Endothelial cell (in vitro differentiated cells): ENCODE measurements at regions not wholly inside any gene's neighbourhood (a gene's known extent, or its start where the extent isn't known, plus 50 kb on each side); places are given as distances from the start of the nearest gene placed in this dataset.

Experiments
- DNase-seq: peaks from one replicate; pipeline ENCODE4 v3.0.0; 2021; ENCODE audit warnings: low spot score
- H3K27ac Mint-ChIP-seq: one replicate; pipeline ENCODE4 v1.8.0; 2021; ENCODE audit warnings: mixed read lengths, inconsistent platforms; ENCODE audit not compliant: unreplicated experiment
- H3K27me3 Mint-ChIP-seq: one replicate; pipeline ENCODE4 v1.8.0; 2021; ENCODE audit warnings: mild to moderate bottlenecking, moderate library complexity, mixed read lengths, inconsistent platforms; ENCODE audit not compliant: unreplicated experiment
- H3K36me3 Mint-ChIP-seq: one replicate; pipeline ENCODE4 v1.8.0; 2021; ENCODE audit warnings: mild to moderate bottlenecking, low read depth, mixed read lengths, inconsistent platforms; ENCODE audit not compliant: unreplicated experiment
- H3K4me1 Mint-ChIP-seq: one replicate; pipeline ENCODE4 v1.8.0; 2021; ENCODE audit warnings: mild to moderate bottlenecking, mixed read lengths, inconsistent platforms; ENCODE audit not compliant: unreplicated experiment
- H3K4me3 Mint-ChIP-seq: one replicate; pipeline ENCODE4 v1.8.0; 2021; ENCODE audit warnings: mild to moderate bottlenecking, mixed read lengths, inconsistent platforms; ENCODE audit not compliant: unreplicated experiment
- H3K9me3 Mint-ChIP-seq: one replicate; pipeline ENCODE4 v1.8.0; 2021; ENCODE audit warnings: mixed read lengths, inconsistent platforms; ENCODE audit not compliant: unreplicated experiment
- TF ChIP-seq, protein P1 (sequence below): fragments of 200-600 bp; sonication (generic); IDR thresholded peaks from one replicate; pipeline ENCODE4 v1.5.0; 2021; ENCODE audit warnings: antibody characterized with exemption; ENCODE audit not compliant: unreplicated experiment

DNA sequence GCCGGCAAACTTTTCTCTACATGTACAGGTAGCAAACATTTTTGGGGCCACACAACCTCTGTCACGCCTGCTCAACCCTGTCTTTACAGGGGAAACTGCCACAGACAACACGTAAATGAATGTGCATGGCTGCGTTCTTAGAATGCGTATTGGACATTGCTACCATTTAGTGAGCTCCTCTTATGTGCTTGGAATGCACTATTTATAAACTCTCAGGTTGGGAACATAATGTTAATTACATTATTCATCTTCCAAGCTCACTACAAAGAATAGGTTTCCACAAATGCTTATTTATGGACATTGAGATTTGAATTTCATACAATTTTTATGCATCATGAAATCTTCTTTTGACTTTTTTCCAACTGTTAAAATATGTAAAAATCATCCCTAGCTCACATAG lies 92.0 kb upstream of the RPS6KA2 start:
- Mint-ChIP-seq H3K4me1 (no peaks in the 10 kb centered on the region), H3K4me3 (no peak overlapping the region), H3K36me3 (no peaks in the 10 kb centered on the region), H3K27me3 (peaks cover 2% of the 10 kb centered on the region), H3K9me3 (no peaks in the 10 kb centered on the region), H3K27ac (no peak overlapping the region)
- no peak for DNase-seq
- TF ChIP-seq, protein P1, sequence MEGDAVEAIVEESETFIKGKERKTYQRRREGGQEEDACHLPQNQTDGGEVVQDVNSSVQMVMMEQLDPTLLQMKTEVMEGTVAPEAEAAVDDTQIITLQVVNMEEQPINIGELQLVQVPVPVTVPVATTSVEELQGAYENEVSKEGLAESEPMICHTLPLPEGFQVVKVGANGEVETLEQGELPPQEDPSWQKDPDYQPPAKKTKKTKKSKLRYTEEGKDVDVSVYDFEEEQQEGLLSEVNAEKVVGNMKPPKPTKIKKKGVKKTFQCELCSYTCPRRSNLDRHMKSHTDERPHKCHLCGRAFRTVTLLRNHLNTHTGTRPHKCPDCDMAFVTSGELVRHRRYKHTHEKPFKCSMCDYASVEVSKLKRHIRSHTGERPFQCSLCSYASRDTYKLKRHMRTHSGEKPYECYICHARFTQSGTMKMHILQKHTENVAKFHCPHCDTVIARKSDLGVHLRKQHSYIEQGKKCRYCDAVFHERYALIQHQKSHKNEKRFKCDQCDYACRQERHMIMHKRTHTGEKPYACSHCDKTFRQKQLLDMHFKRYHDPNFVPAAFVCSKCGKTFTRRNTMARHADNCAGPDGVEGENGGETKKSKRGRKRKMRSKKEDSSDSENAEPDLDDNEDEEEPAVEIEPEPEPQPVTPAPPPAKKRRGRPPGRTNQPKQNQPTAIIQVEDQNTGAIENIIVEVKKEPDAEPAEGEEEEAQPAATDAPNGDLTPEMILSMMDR: no peak

DNA sequence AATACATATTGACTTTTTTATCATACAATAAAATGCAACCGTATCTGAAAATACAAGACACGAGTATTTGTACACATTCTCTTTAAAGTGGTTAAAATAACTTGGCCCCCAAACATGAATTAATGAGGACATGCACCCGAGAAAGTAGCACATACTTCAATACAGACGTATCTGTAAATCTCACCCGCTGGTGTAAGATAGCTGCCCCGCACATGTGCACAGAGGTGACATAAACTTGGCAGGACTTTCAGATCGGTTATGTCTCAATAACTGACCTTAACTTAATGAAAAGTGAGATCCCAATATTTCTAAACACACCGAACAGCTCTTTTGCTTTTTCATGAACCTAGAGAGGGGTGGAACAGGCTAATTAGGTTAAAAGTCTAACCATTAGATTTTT lies 91.5 kb upstream of the RPS6KA2 start:
- TF ChIP-seq, protein P1: no peak
- Mint-ChIP-seq H3K4me3 (no peak overlapping the region), H3K4me1 (no peaks in the 10 kb centered on the region), H3K27ac (no peak overlapping the region), H3K27me3 (peaks cover 2% of the 10 kb centered on the region), H3K36me3 (no peaks in the 10 kb centered on the region), H3K9me3 (no peaks in the 10 kb centered on the region)
- DNase-seq: no peak

DNA sequence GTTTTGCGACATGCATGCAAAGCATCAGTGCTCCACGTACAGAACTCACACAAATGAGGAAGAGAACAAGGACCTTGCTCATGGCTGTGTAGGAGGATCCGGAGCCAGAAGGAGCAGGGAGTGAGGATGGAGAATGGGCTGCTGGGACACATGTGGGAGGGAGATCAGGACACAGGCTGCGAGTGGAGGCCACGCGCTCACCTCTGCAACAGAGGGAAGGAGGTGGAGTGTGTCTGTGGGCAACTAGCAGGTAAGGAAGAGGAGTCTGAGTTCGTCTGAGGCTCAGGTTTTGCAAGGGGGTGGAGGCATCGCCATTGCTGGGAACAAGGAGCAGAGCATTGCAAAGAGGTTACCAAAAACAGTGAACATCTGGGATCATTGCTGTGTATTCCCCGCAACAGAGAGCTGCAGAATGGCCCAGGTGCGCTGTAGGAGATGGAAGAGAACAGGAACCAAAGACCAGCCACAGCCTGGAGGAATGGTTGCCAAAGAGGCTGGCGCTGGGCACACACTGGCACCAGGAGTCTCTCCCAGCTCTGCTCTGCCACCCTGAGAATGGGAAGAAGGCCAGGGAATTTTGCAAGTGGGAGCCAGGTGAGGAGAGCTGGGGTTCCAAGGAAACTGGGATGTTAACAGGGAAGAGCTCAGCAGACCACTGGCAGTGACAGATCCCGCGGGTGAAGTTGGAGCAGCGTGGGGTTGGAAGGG lies 90.0 kb upstream of the RPS6KA2 start:
- no peak overlapping the region for H3K27ac Mint-ChIP-seq
- no peaks in the 10 kb centered on the region for H3K4me1 Mint-ChIP-seq
- DNase-seq: no peak
- H3K4me3 Mint-ChIP-seq: no peak overlapping the region
- TF ChIP-seq, protein P1: no peak
- H3K27me3 Mint-ChIP-seq: peaks cover under 1% of the 10 kb centered on the region
- H3K36me3 Mint-ChIP-seq: no peaks in the 10 kb centered on the region
- no peaks in the 10 kb centered on the region for H3K9me3 Mint-ChIP-seq

DNA sequence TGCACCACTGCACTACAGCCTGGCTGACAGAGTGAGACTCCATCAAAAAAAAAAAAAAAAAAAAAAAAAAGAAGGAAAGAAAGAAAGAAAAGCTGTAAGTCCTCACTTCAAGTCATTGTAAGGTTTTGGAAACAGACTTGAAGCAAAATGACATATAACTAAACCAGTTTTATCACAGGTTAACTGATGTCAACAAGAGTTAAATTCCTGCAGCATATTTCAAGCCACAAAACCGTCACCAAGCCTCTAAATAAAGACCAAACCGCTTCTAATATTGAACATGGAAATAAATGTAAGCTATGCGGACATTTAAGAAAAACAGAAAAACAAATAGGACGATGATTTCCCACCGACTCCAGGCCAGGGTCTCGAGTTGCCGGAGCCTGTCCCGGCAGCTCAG lies 88.9 kb upstream of the RPS6KA2 start:
- Mint-ChIP-seq H3K9me3 (no peaks in the 10 kb centered on the region), H3K4me3 (no peak overlapping the region), H3K4me1 (no peaks in the 10 kb centered on the region), H3K27ac (no peak overlapping the region), H3K36me3 (peaks cover 8% of the 10 kb centered on the region), H3K27me3 (peaks cover 1% of the 10 kb centered on the region)
- TF ChIP-seq, protein P1: no peak
- DNase-seq: no peak

DNA sequence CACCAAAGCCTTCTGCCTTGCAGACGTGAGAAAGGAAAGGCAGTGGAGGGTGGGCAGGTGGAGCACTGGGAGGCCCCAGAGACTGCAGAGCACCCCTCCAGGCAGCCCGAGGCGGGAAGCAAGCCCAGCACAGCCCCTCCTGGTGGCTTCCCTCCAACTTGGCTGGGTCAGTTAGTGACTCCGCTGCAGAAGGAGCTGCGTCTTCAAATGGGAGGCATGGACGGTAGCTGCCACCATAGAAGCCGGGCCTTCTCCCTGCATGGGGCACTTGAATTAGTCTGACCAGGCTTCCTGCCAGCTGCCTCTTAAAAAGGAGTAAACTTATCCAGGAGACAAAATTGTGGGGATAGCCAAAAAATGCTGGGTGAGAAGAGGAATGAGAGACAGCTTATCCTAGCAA lies 88.0 kb upstream of the RPS6KA2 start:
- H3K27ac Mint-ChIP-seq: no peak overlapping the region
- DNase-seq: no peak
- no peaks in the 10 kb centered on the region for H3K9me3 Mint-ChIP-seq
- peaks cover 3% of the 10 kb centered on the region for H3K27me3 Mint-ChIP-seq
- H3K4me3 Mint-ChIP-seq: no peak overlapping the region
- H3K4me1 Mint-ChIP-seq: no peaks in the 10 kb centered on the region
- TF ChIP-seq, protein P1: no peak
- peaks cover 8% of the 10 kb centered on the region for H3K36me3 Mint-ChIP-seq
